NOMO-1 treated with DMSO at 0.1 percent for 48 hours (cell line): ENCODE measurements at regions not wholly inside any gene's neighbourhood (a gene's known extent, or its start where the extent isn't known, plus 50 kb on each side); places are given as distances from the start of the nearest gene placed in this dataset.
"Not testable (repeated sequence)": the region's sequence is repeated elsewhere in the genome, so short reads cannot be mapped to it uniquely, and the experiment has no call there.

Experiments
- DNase-seq: peaks from one replicate; lab custom pipeline; 2025; ENCODE audit not compliant: unreplicated experiment; lab: John Stamatoyannopoulos, UW

GRCh38 chr5:142542078-142542477, 143.8 kb downstream of the FGF1 start:
- no peak for DNase-seq

GRCh38 chr5:142540922-142541422, 144.9 kb downstream of the FGF1 start:
- no peak for DNase-seq

- no peak for DNase-seq
These were observed 146.6 kb downstream of the FGF1 start for GRCh38 chr5:142539154-142539740.

GRCh38 chr5:142537938-142538337, 148.0 kb downstream of the FGF1 start:
- DNase-seq, result peak; percentile 42

DNA sequence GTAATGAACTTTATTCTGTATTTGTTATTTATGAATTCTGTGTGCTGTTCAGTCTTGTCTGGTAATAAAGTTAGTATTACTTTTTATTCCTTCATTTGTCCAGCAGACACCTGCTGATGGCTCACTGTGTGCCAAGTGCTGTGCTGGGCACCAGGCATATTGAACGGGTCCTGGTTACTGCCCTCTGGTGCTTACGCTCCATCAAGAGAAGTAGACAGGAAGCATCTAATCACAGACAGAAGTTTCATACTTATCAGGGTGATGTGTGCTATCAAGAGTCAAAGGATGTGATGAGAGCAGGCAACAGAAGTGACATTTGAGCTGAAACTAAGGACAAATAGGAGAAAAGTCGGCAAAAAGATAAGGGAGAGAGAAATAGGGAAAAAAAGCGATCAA, 153.1 kb downstream of the FGF1 start:
- DNase-seq, result no peak

DNA sequence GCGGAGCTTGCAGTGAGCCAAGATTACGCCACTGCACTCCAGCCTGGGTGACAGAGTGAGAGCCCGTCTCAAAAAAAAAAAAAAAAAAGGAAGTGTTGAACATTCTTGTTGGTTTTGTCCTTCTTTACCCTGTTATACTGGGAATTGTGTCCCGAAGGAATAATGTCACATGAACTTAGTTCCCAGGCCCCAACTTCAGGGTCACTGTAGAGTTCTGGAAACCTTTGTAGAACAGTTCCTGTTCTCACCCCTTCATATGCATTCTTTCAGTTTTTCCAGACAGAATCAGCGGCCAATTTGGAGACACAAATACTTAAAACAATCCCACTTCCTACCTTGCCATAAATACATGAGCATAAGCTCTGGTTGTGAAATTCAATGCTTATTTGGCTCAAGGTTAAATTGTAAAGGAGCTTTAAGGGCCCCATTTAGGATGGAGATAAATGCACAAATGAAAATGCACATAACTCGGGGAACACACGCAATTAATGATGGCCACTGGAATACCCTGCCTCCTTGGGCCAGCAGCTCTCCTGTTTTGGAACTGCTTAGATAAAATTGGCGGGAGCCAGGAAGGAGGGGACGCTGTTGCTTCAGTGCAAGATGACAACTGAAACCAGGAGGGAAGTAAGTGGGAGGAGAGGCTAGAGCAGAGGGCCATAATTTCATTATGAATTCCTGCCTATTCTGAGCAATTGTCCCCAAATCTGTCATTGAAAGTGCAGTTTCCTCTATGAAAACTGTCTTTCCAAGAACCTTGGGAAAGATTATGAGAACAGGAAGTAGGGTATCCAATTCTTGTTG, 153.7 kb downstream of the FGF1 start:
- no peak for DNase-seq

- no peak for DNase-seq
These were observed 155.0 kb downstream of the FGF1 start for GRCh38 chr5:142530904-142531303.

- DNase-seq, result no peak
These were observed 156.1 kb downstream of the FGF1 start for GRCh38 chr5:142529626-142530278.

DNA sequence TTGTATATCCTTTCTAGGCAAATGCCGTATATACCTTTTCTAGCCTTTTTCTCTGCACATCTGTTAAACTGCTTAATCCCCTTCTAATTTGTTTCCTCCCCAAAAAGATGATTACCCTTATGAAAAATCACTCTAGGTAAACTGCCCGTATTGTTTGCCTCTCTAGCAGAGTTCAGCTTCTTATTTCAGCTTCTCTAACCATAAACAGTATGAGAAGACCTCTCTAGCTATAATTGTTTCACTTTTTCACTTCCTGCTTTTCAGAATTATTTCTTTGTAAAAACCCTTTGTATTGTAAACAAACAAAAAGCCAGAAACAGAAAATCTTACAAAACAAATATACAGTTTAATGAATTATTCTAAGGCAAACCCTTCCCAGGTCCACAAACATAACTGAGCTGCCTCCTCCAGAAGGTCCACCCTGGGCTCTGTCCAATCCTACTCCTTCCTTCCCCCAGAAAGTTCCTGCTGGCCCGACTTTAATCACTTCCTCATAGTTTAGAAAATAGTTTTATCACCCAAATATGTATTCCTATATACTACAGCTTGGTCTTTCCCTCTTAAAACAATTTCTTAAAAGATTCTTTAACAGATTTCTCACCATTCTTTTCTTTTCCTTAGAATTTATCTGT, 158.1 kb downstream of the FGF1 start:
- DNase-seq, result peak; percentile 70

DNA sequence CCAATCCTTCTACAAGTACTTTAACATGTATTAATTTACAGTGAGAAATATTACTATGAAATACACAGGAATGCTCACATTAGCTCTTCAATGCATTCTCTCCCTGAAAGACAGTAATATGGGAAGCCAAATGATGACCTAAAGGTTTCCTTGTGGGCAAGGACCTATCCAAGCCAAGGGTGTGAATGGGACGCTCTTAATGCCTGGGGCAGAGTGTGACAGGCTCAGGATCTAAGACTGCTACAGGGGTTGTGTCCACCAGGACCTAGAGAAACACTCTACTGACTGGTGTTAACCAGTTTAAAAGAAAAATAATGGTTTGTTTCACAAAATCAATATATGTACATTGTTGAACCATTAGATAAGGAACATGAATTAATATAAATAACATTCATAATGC, 158.7 kb downstream of the FGF1 start:
- DNase-seq, result no peak

DNA sequence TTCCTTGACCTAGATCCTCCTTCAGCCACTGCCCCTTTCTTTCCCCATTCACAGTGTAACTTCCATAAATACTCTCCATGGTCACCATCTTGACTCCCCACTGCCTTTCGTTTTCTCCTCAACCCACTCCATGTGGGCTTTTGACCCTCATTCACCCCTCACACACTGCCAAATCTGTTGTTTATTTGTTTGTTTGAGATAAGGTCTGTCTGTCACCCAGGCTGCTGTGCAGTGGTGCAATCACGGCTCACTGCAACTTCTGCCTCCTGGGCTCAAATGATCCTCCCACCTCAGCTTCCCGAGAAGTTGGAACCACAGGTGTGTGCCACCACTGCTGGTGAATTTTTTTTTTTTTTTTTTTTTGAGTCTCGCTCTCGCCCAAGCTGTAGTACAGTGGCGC, 162.9 kb downstream of the FGF1 start:
- no peak for DNase-seq

- DNase-seq, result no peak
These were observed 164.2 kb downstream of the FGF1 start for GRCh38 chr5:142521706-142522105.

GRCh38 chr5:142520885-142521284, 165.0 kb downstream of the FGF1 start:
- no peak for DNase-seq

DNA sequence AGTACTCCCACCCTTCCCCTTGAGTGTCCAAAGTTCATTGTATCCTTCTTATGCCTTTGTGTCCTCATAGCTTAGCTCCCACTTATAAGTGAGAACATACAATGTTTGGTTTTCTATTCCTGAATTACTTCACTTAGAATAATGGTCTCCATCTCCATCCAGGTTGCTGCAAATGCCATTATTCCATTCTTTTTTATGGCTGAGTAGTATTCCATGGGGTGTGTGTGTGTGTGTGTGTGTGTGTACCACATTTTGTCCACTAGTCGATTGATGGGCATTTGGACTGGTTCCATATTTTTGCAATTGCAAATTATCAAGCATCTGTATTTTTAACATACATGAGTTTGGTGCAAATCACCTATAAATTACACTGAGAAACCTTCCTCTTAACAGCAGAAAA, 166.0 kb downstream of the FGF1 start:
- DNase-seq, result not testable (repeated sequence)

- no peak for DNase-seq
These were observed 168.1 kb downstream of the FGF1 start for GRCh38 chr5:142517840-142518239.

GRCh38 chr5:142516732-142517131, 169.2 kb downstream of the FGF1 start:
- no peak for DNase-seq

- no peak for DNase-seq
These were observed 170.9 kb downstream of the FGF1 start for GRCh38 chr5:142515036-142515435.

DNA sequence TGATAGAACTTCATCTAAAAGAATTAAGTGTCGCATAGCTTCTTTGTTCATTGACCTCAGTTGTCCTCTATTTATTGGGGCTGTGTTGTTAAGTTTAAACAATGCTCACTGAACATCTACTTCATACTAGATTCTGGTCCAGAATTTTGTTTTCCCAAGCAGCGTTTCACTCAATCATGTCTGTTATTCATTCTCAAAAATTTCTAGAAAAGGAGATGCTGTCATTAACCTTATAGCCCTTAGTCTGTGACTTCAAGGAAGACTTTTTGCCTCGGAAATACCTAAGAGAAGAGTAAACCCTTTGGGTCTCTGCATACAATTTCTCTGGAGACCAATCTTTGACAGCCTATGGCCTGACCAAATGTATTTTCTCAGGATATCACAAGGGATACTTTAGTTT, 171.7 kb downstream of the FGF1 start:
- DNase-seq, result no peak

DNA sequence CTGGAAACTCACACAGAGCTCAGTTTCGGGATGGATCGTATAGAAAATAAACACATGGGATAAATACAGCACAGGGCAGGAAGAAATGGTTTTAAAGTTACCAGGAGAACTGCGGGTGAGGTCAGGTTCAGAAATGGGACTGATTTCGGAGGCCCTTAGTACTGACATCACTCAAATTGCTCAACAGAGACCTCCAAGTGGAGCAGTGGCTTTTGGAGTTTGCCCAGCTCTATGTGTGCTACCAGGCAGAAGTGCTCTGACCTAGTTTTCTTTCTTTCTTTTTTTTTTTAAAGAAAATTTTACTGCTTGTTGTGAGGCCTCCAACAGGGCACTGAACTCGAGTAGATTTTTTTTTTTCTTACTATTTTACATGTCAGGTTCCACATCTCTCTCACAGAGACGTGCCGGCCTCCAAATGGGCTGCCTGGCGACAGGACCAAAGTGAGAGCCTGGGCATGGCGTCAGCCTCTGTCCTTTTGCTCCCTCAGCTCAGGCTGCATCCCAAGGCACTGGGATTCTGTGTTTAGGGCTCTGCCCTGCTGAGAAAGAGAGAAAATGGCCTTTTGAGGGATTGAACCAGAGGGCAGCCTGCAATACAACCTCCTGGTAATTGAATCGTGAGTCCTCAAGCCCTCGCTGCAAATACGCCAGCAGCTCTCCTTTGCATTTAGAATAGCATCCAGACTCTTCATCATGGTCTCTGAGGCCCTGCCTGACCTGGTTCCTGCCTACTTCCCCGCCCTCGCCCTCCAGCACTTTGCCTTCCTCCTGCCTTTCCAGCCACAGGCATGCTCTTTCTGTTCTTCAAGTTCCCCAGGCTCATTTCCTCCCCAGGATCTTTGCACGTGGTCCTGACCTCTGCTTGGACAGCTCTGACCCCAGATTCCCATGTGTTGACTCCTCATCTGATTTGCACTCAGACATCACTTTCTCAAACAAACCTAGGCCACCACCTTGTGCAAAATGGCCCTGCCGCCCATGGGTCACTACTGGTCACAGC, 173.5 kb downstream of the FGF1 start:
- DNase-seq, result no peak

GRCh38 chr5:142511358-142511757, 174.5 kb downstream of the FGF1 start:
- no peak for DNase-seq
